Hepatocyte (in vitro differentiated cells): ENCODE measurements at regions not wholly inside any gene's neighbourhood (a gene's known extent, or its start where the extent isn't known, plus 50 kb on each side); places are given as distances from the start of the nearest gene placed in this dataset.
A peak's percentile ranks its signal among the peaks of the same experiment; 100 is the strongest.

ENCODE experiments used
- DNase-seq: peaks from one replicate; pipeline ENCODE4 v3.0.0-alpha.2; 2016; ENCODE audit warnings: low spot score
- H2AFZ ChIP-seq: fragments of 200-600 bp; sonication (generic); 2 replicates; pipeline ENCODE4 v1.6.0; 2016; ENCODE audit warnings: antibody characterized with exemption, mild to moderate bottlenecking
- H3K27ac ChIP-seq: fragments of 200-600 bp; sonication (generic); 2 replicates; pipeline ENCODE4 v1.5.1; 2016; ENCODE audit warnings: mild to moderate bottlenecking
- H3K27me3 ChIP-seq: fragments of 200-600 bp; sonication (generic); 2 replicates; pipeline ENCODE4 v1.6.1; 2016
- H3K36me3 ChIP-seq: fragments of 200-600 bp; sonication (generic); replicated peaks from 2 replicates; pipeline ENCODE4 v1.5.1; 2016; ENCODE audit warnings: low read depth; ENCODE audit not compliant: insufficient read depth
- H3K4me1 ChIP-seq: fragments of 200-600 bp; sonication (generic); 2 replicates; pipeline ENCODE4 v1.5.1; 2016; ENCODE audit warnings: mild to moderate bottlenecking, moderate library complexity; ENCODE audit not compliant: insufficient read depth
- H3K4me2 ChIP-seq: fragments of 200-600 bp; sonication (generic); 2 replicates; pipeline ENCODE4 v1.6.0; 2016
- H3K4me3 ChIP-seq: fragments of 200-600 bp; sonication (generic); 2 replicates; pipeline ENCODE4 v1.5.1; 2016; ENCODE audit warnings: mild to moderate bottlenecking
- H3K79me2 ChIP-seq: fragments of 200-600 bp; sonication (generic); 2 replicates; pipeline ENCODE4 v1.6.0; 2017; ENCODE audit warnings: mild to moderate bottlenecking
- H3K9me2 ChIP-seq: fragments of 200-600 bp; sonication (generic); replicated peaks from 2 replicates; pipeline ENCODE4 v1.6.0; 2017; ENCODE audit warnings: mild to moderate bottlenecking; ENCODE audit not compliant: insufficient read depth
- H3K9me3 ChIP-seq: fragments of 200-600 bp; sonication (generic); 2 replicates; pipeline ENCODE4 v1.5.1; 2016; ENCODE audit warnings: low read depth, mild to moderate bottlenecking
- H4K20me1 ChIP-seq: fragments of 200-600 bp; sonication (generic); 2 replicates; pipeline ENCODE4 v1.6.0; 2016; ENCODE audit warnings: mild to moderate bottlenecking; ENCODE audit not compliant: insufficient read depth, poor library complexity, severe bottlenecking
- CTCF ChIP-seq: fragments of 200-600 bp; sonication (generic); IDR thresholded peaks from 2 replicates; pipeline ENCODE4 v1.5.1; 2016; ENCODE audit warnings: antibody characterized with exemption, mild to moderate bottlenecking; ENCODE audit not compliant: poor library complexity
- EZH2 ChIP-seq: fragments of 200-600 bp; sonication (generic); IDR thresholded peaks from 2 replicates; pipeline ENCODE4 v1.6.1; 2016; ENCODE audit warnings: antibody characterized with exemption, mild to moderate bottlenecking, borderline replicate concordance
- EZH2phosphoT487 ChIP-seq: fragments of 200-600 bp; sonication (generic); IDR thresholded peaks from one replicate; pipeline ENCODE4 v1.6.1; 2018; ENCODE audit warnings: antibody characterized with exemption, mild to moderate bottlenecking, low read depth, moderate library complexity; ENCODE audit not compliant: unreplicated experiment, severe bottlenecking
- WGBS: methylation state at CpG from one replicate; pipeline ENCODE4 v1.1.6; 2016; ENCODE audit warnings: low lambda C conversion rate; ENCODE audit errors: missing lambda C conversion rate; 5-methylcytosine and 5-hydroxymethylcytosine counted together

GRCh38 chr9:91036826-91037510 lies 235.3 kb downstream of the SYK start:
- no peaks in the 10 kb centered on the region for H3K27me3 ChIP-seq
- H3K4me1 ChIP-seq = peaks cover 12% of the 10 kb centered on the region
- WGBS = 53% methylated on average over 31 of the region's 32 CpGs
- TF ChIP-seq CTCF = peak; percentile 78
- no peak for TF ChIP-seq EZH2
- no peak for TF ChIP-seq EZH2phosphoT487
- H3K27ac ChIP-seq = peak overlapping the region; percentile 88
- no peaks in the 10 kb centered on the region for H3K9me2 ChIP-seq
- no peaks in the 10 kb centered on the region for H3K36me3 ChIP-seq
- H3K4me3 ChIP-seq = no peak overlapping the region
- H4K20me1 ChIP-seq = no peaks in the 10 kb centered on the region
- H2AFZ ChIP-seq = peak overlapping the region; percentile 19
- peak; percentile 91 for DNase-seq
- no peaks in the 10 kb centered on the region for H3K9me3 ChIP-seq
- peak overlapping the region; percentile 47 for H3K4me2 ChIP-seq
- H3K79me2 ChIP-seq = no peaks in the 10 kb centered on the region

- peak overlapping the region; percentile 88 for H3K27ac ChIP-seq
- H3K79me2 ChIP-seq = no peaks in the 10 kb centered on the region
- no peak overlapping the region for H3K4me3 ChIP-seq
- 52% methylated on average over 20 of the region's 22 CpGs for WGBS
- H3K27me3 ChIP-seq = no peaks in the 10 kb centered on the region
- peaks cover 12% of the 10 kb centered on the region for H3K4me1 ChIP-seq
- no peaks in the 10 kb centered on the region for H3K36me3 ChIP-seq
- TF ChIP-seq EZH2 = no peak
- no peak for TF ChIP-seq EZH2phosphoT487
- no peak for TF ChIP-seq CTCF
- no peaks in the 10 kb centered on the region for H3K9me2 ChIP-seq
- H4K20me1 ChIP-seq = no peaks in the 10 kb centered on the region
- peak; percentile 84 for DNase-seq
- H3K9me3 ChIP-seq = no peaks in the 10 kb centered on the region
- H2AFZ ChIP-seq = peak overlapping the region; percentile 19
- H3K4me2 ChIP-seq = peak overlapping the region; percentile 47
Observed at GRCh38 chr9:91037511-91038482, 236.2 kb downstream of the SYK start.

GRCh38 chr9:91038483-91039124 lies 237.0 kb downstream of the SYK start:
- H3K9me3 ChIP-seq = no peaks in the 10 kb centered on the region
- H3K79me2 ChIP-seq = no peaks in the 10 kb centered on the region
- no peaks in the 10 kb centered on the region for H3K27me3 ChIP-seq
- TF ChIP-seq EZH2 (no peak), EZH2phosphoT487 (no peak), CTCF (no peak)
- no peaks in the 10 kb centered on the region for H4K20me1 ChIP-seq
- peak overlapping the region; percentile 5 for H3K4me2 ChIP-seq
- 86% methylated on average over 10 of the region's 10 CpGs for WGBS
- no peak overlapping the region for H3K4me3 ChIP-seq
- no peak for DNase-seq
- no peaks in the 10 kb centered on the region for H3K9me2 ChIP-seq
- no peak overlapping the region for H2AFZ ChIP-seq
- peaks cover 12% of the 10 kb centered on the region for H3K4me1 ChIP-seq
- no peaks in the 10 kb centered on the region for H3K36me3 ChIP-seq
- peak overlapping the region; percentile 88 for H3K27ac ChIP-seq
